Osteocyte (in vitro differentiated cells): ENCODE measurements at regions not wholly inside any gene's neighbourhood (a gene's known extent, or its start where the extent isn't known, plus 50 kb on each side); places are given as distances from the start of the nearest gene placed in this dataset.

Experiments
- DNase-seq: peaks from one replicate; pipeline ENCODE4 v3.0.0; 2021; ENCODE audit warnings: mixed read lengths; ENCODE audit not compliant: unreplicated experiment; ENCODE audit errors: extremely low spot score
- H3K27ac Mint-ChIP-seq: one replicate; pipeline ENCODE4 v1.8.0; 2021; ENCODE audit warnings: mild to moderate bottlenecking, mixed read lengths; ENCODE audit not compliant: unreplicated experiment
- H3K27me3 Mint-ChIP-seq: one replicate; pipeline ENCODE4 v1.8.0; 2021; ENCODE audit warnings: mixed read lengths; ENCODE audit not compliant: unreplicated experiment
- H3K36me3 Mint-ChIP-seq: one replicate; pipeline ENCODE4 v1.8.0; 2021; ENCODE audit warnings: mixed read lengths; ENCODE audit not compliant: unreplicated experiment
- H3K4me1 Mint-ChIP-seq: one replicate; pipeline ENCODE4 v1.8.0; 2021; ENCODE audit warnings: mixed read lengths; ENCODE audit not compliant: unreplicated experiment
- H3K4me3 Mint-ChIP-seq: one replicate; pipeline ENCODE4 v1.8.0; 2021; ENCODE audit warnings: mild to moderate bottlenecking, moderate library complexity, mixed read lengths; ENCODE audit not compliant: unreplicated experiment
- H3K9me3 Mint-ChIP-seq: one replicate; pipeline ENCODE4 v1.8.0; 2021; ENCODE audit warnings: mixed read lengths; ENCODE audit not compliant: unreplicated experiment
- CTCF ChIP-seq: fragments of 200-600 bp; sonication (generic); IDR thresholded peaks from 2 replicates; pipeline ENCODE4 v1.5.0; 2021; ENCODE audit warnings: antibody characterized with exemption, mild to moderate bottlenecking, moderate library complexity

- TF ChIP-seq CTCF: no peak
- H3K27ac Mint-ChIP-seq: peak overlapping the region; percentile 61
- no peak overlapping the region for H3K4me3 Mint-ChIP-seq
- H3K4me1 Mint-ChIP-seq: peaks cover 49% of the 10 kb centered on the region
- DNase-seq: no peak
- no peaks in the 10 kb centered on the region for H3K27me3 Mint-ChIP-seq
- no peaks in the 10 kb centered on the region for H3K36me3 Mint-ChIP-seq
- no peaks in the 10 kb centered on the region for H3K9me3 Mint-ChIP-seq
Measured at GRCh38 chr9:18189871-18190670, 283.9 kb upstream of the ADAMTSL1 start.

- H3K4me3 Mint-ChIP-seq: no peak overlapping the region
- no peak for DNase-seq
- H3K9me3 Mint-ChIP-seq: no peaks in the 10 kb centered on the region
- peak; percentile 18 for TF ChIP-seq CTCF
- H3K27ac Mint-ChIP-seq: peak overlapping the region; percentile 38
- no peaks in the 10 kb centered on the region for H3K27me3 Mint-ChIP-seq
- H3K36me3 Mint-ChIP-seq: no peaks in the 10 kb centered on the region
- peaks cover 43% of the 10 kb centered on the region for H3K4me1 Mint-ChIP-seq
Measured at GRCh38 chr9:18190671-18191374, 283.1 kb upstream of the ADAMTSL1 start.

- Mint-ChIP-seq H3K36me3 (no peaks in the 10 kb centered on the region), H3K27me3 (no peaks in the 10 kb centered on the region), H3K4me1 (peaks cover 33% of the 10 kb centered on the region), H3K9me3 (no peaks in the 10 kb centered on the region), H3K27ac (peak overlapping the region; percentile 10), H3K4me3 (no peak overlapping the region)
- TF ChIP-seq CTCF: no peak
- DNase-seq: no peak
Measured at GRCh38 chr9:18194316-18194715, 279.6 kb upstream of the ADAMTSL1 start.

- peaks cover 25% of the 10 kb centered on the region for H3K4me1 Mint-ChIP-seq
- H3K27ac Mint-ChIP-seq: no peak overlapping the region
- DNase-seq: no peak
- H3K4me3 Mint-ChIP-seq: no peak overlapping the region
- no peaks in the 10 kb centered on the region for H3K36me3 Mint-ChIP-seq
- no peaks in the 10 kb centered on the region for H3K27me3 Mint-ChIP-seq
- no peak for TF ChIP-seq CTCF
- no peaks in the 10 kb centered on the region for H3K9me3 Mint-ChIP-seq
Measured at GRCh38 chr9:18195223-18195622, 278.7 kb upstream of the ADAMTSL1 start.

- H3K4me3 Mint-ChIP-seq: no peak overlapping the region
- TF ChIP-seq CTCF: no peak
- no peak overlapping the region for H3K27ac Mint-ChIP-seq
- no peak for DNase-seq
- no peaks in the 10 kb centered on the region for H3K27me3 Mint-ChIP-seq
- H3K36me3 Mint-ChIP-seq: no peaks in the 10 kb centered on the region
- peaks cover 4% of the 10 kb centered on the region for H3K4me1 Mint-ChIP-seq
- H3K9me3 Mint-ChIP-seq: no peaks in the 10 kb centered on the region
Measured at GRCh38 chr9:18202924-18203323, 271.0 kb upstream of the ADAMTSL1 start.
